ENCODE measurements at regions not wholly inside any gene's neighbourhood (a gene's known extent, or its start where the extent isn't known, plus 50 kb on each side); places are given as distances from the start of the nearest gene placed in this dataset.

- H4K20me1 ChIP-seq (ENCODE audit: low read depth), result no peaks in the 10 kb centered on the region
- TF ChIP-seq EZH2 (IDR thresholded peaks at IDR 0.05), result no peak
- no peak for TF ChIP-seq EZH2phosphoT487 (IDR thresholded peaks at IDR 0.05)
- no peak for TF ChIP-seq CTCF (IDR thresholded peaks at IDR 0.05)
- no peak overlapping the region for H3K9ac ChIP-seq
- H3K4me1 ChIP-seq, result no peaks in the 10 kb centered on the region
- no peaks in the 10 kb centered on the region for H3K36me3 ChIP-seq
- no peaks in the 10 kb centered on the region for H3K79me2 ChIP-seq (ENCODE audit: low read depth)
- no peak overlapping the region for H3K27ac ChIP-seq
- H3K9me3 Mint-ChIP-seq, result peaks cover 24% of the 10 kb centered on the region
- no peak overlapping the region for H2AFZ ChIP-seq (replicated peaks)
- H3K4me3 Mint-ChIP-seq, result no peak overlapping the region
- H3K27me3 ChIP-seq, result no peaks in the 10 kb centered on the region
- H3K36me3 Mint-ChIP-seq, result peaks cover 3% of the 10 kb centered on the region
- H3K27me3 Mint-ChIP-seq (ENCODE audit: insufficient read depth, low read depth), result peaks cover 9% of the 10 kb centered on the region
- no peak overlapping the region for H3K27ac Mint-ChIP-seq
- no peaks in the 10 kb centered on the region for H3K4me1 Mint-ChIP-seq
- no peak overlapping the region for H3K4me2 ChIP-seq
- no peak overlapping the region for H3K4me3 ChIP-seq
- H3F3A ChIP-seq (ENCODE audit: low read depth), result no peaks in the 10 kb centered on the region
- H3K9me3 ChIP-seq (ENCODE audit: low read depth), result no peaks in the 10 kb centered on the region
- DNase-seq (ENCODE audit: low spot score), result no peak
Observed at GRCh38 chr4:14076776-14077175, 449.3 kb upstream of the BOD1L1 start.

- H3K4me3 Mint-ChIP-seq, result no peak overlapping the region
- H3K27ac Mint-ChIP-seq, result no peak overlapping the region
- H3K36me3 Mint-ChIP-seq, result no peaks in the 10 kb centered on the region
- TF ChIP-seq EZH2phosphoT487 (IDR thresholded peaks at IDR 0.05) (no peak), EZH2 (IDR thresholded peaks at IDR 0.05) (no peak), CTCF (IDR thresholded peaks at IDR 0.05) (no peak)
- no peak for DNase-seq (ENCODE audit: low spot score)
- H3K27me3 ChIP-seq, result no peaks in the 10 kb centered on the region
- no peak overlapping the region for H3K4me3 ChIP-seq
- no peaks in the 10 kb centered on the region for H3K79me2 ChIP-seq (ENCODE audit: low read depth)
- H3K27ac ChIP-seq, result no peak overlapping the region
- peaks cover 9% of the 10 kb centered on the region for H3K4me1 Mint-ChIP-seq
- H3K36me3 ChIP-seq, result no peaks in the 10 kb centered on the region
- H3K4me1 ChIP-seq, result no peaks in the 10 kb centered on the region
- H3K9me3 Mint-ChIP-seq, result peaks cover 10% of the 10 kb centered on the region
- no peak overlapping the region for H3K4me2 ChIP-seq
- H3K9me3 ChIP-seq (ENCODE audit: low read depth), result no peaks in the 10 kb centered on the region
- H2AFZ ChIP-seq (replicated peaks), result no peak overlapping the region
- no peaks in the 10 kb centered on the region for H3F3A ChIP-seq (ENCODE audit: low read depth)
- peaks cover 4% of the 10 kb centered on the region for H3K27me3 Mint-ChIP-seq (ENCODE audit: insufficient read depth, low read depth)
- H4K20me1 ChIP-seq (ENCODE audit: low read depth), result no peaks in the 10 kb centered on the region
- H3K9ac ChIP-seq, result no peak overlapping the region
Observed at GRCh38 chr4:14078326-14078725, 450.8 kb upstream of the BOD1L1 start.

- H3K27ac Mint-ChIP-seq, result no peak overlapping the region
- no peak for DNase-seq (ENCODE audit: low spot score)
- Histone ChIP-seq H3K27ac (no peak overlapping the region), H3K36me3 (no peaks in the 10 kb centered on the region), H3K9ac (no peak overlapping the region), H4K20me1 (ENCODE audit: low read depth) (no peaks in the 10 kb centered on the region), H3K4me1 (no peaks in the 10 kb centered on the region), H2AFZ (replicated peaks) (no peak overlapping the region), H3K9me3 (ENCODE audit: low read depth) (no peaks in the 10 kb centered on the region), H3K79me2 (ENCODE audit: low read depth) (no peaks in the 10 kb centered on the region), H3K4me3 (no peak overlapping the region), H3K4me2 (no peak overlapping the region), H3F3A (ENCODE audit: low read depth) (no peaks in the 10 kb centered on the region), H3K27me3 (no peaks in the 10 kb centered on the region)
- H3K9me3 Mint-ChIP-seq, result peaks cover 5% of the 10 kb centered on the region
- H3K27me3 Mint-ChIP-seq (ENCODE audit: insufficient read depth, low read depth), result peaks cover 4% of the 10 kb centered on the region
- peaks cover 10% of the 10 kb centered on the region for H3K4me1 Mint-ChIP-seq
- H3K4me3 Mint-ChIP-seq, result no peak overlapping the region
- TF ChIP-seq EZH2phosphoT487 (IDR thresholded peaks at IDR 0.05) (no peak), EZH2 (IDR thresholded peaks at IDR 0.05) (no peak), CTCF (IDR thresholded peaks at IDR 0.05) (no peak)
- H3K36me3 Mint-ChIP-seq, result no peaks in the 10 kb centered on the region
Observed at GRCh38 chr4:14079601-14080000, 452.1 kb upstream of the BOD1L1 start.
